ENCODE measurements at regions not wholly inside any gene's neighbourhood (a gene's known extent, or its start where the extent isn't known, plus 50 kb on each side); places are given as distances from the start of the nearest gene placed in this dataset.

DNA sequence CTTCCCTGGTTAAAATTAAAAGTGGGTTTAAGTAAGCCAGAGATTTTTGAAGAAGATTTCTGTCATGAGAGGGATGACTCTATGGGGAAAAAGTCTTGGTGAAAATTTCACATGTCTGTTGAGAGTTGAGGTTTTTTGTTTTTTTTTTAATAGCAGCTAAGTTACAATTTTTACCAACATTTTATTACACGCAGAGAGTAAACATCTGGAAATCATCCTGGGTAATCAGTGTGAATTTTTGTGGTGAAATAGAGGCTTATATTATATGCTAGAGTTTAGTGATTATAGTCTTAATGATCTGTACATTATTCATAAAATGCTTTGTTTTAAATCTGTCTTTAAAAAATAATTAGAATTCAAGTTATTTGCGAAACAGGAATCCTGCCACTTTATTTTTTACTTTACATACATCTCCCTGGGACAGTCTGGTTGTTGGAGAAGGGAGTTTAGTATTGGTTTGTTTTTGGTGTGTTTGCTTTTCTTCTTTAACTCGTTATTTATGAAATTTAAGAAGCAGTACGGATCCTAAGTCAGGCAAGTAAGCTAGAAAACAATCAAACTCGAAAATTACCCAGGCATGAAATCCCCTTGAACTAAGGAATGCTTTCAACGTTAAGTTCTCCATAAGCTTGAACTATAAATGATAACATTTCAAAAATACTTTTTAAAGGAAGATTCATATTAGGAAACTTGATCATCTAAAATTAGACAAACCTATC, 143.4 kb upstream of the TSC22D2 start:
- no peak for DNase-seq

DNA sequence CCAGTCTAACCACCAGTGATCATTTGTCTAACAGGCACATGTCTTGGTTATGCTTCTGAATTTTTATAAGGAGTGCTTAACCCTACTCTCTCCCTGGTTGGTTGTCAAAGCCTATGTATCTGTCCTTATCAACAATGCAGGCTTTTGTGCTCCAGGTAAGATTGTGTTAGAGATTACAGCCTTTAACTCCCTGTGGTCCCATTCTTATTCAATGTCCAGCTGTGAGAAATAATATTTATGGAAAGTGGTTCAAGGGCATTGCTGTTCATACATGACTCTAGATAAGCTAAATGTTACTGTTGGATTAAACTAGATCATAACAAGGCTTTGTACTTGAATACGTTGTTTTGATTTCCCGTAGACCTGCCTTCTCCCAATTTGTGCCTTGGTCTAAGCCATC, 146.1 kb upstream of the TSC22D2 start:
- no peak for DNase-seq

DNA sequence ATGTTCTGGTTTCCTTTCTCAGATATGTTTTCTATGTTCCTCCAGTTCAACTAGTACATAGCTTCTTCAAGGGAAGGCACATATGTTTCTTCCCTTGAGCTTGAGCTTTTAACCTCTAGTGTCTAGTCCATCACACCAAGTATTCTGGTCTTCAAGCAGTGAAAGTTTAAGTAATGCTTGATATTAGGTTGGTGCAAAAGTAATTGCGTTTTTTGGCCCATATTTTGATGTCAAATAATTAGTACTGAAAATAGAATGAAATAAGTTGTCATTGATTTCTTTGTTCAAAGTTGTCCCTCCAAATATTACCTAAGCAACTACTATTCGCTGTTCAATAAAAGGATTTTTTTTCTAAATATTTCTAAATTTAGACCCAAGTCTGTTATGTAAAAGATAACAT, 146.7 kb upstream of the TSC22D2 start:
- no peak for DNase-seq

DNA sequence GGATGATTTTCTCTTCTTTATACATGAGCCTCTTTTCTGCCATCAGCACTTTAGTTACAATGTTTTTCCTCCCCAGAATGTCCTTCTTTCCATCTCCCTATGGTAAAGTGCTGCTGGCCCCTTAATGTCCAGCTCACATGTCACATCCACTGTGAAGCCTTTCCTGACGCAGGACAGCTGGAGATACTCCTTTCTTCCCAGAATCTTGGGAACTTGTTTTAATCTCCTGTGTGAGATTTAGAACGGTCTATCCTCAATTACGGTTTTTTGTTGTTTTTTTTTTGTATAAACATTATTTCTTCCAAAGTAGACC, 147.7 kb upstream of the TSC22D2 start:
- no peak for DNase-seq

DNA sequence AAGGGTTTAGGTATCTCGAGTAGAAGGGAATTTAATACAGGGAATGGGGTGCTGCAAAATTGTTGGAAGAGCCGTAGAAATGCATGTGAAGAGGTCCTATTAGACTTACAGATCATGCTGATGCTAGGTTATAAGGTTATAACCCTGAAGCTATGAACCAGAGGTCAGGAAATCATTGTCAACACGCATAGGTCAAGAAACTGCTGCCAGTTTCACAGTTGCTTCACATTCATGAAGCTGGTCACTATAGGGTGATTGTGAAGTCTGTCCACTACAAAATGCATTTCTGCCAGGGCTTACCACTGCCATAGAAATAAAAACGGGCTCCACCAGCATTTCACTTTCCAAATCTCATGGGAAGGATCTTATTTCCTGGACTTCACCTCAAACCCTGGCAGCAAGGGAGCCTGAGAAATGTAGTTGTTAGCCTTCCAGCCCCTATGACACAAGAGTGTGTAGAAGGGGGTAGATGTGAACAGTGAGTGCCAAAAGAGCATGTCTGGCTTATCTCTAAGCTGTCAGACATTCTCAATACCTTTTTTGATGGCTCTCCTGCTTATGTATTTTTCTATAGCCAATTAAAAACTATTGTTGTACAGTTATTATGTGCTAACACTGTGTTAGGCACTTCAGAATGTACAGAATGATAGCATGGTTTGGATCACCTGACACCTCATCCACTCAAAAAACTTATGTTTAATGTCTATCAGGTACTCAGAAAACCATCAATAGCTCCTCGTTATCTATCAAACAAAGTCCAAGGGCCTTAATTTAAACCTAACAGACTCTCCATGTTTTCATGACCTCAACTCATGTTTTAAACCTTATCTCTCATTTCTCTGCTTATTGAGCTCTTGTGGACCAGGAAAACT, 148.3 kb upstream of the TSC22D2 start:
- no peak for DNase-seq

DNA sequence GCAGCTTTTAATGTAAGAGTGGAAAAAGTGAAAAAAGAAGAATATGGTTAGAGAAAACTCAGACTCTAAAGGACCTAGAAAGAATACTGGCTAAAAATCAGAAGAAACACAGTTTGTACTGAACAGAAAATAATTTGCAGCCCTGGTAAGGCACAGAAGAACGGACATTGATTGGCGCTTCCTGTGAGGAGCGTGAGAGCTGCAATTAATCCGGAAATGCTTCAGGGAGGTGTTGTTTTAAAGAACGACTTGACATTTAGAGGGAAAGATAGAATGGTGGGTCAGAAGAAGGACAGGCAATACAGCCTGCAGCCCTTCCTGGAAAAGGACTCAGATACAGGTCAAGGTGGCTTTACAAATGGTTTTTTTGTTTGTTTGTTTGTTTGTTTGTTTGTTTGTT, 151.3 kb upstream of the TSC22D2 start:
- DNase-seq: no peak

DNA sequence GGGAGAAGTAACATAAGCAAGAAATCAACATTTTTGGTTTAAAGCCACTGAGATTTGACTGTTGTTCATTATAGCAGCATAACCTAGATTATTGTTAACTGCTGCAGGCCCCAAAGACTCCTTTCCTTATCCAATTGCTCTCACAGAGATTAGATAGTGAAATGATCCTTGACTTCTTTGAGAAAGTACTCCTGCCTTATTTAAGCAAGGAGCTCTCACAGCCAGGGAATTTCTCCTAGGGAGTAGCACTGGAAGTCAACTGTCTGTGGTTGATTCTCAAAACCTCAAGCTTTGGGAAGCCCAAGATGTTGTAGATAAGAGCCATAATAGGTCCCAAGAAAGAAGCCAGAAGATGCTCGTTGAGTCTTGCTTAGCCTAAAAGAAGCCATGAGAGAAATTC, 151.8 kb upstream of the TSC22D2 start:
- DNase-seq: no peak

DNA sequence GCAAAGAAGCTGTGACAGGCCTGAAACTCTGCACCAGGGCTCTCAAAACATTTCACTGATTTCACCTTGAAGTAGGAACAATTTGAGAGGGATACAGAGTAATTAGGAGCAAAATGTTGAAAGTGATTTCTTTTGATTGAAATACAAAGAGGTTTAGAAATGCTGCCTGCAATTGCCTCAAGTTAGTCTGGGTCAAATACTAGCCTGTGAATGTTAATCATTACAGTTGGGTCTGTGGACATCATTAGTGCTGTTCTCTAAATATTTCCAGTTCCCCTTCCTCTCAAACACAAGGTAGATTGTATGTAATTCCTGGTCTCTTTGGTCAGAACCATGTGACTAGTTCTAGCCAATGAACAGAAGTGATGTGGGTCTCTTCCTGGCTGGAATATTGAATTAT, 152.3 kb upstream of the TSC22D2 start:
- no peak for DNase-seq

DNA sequence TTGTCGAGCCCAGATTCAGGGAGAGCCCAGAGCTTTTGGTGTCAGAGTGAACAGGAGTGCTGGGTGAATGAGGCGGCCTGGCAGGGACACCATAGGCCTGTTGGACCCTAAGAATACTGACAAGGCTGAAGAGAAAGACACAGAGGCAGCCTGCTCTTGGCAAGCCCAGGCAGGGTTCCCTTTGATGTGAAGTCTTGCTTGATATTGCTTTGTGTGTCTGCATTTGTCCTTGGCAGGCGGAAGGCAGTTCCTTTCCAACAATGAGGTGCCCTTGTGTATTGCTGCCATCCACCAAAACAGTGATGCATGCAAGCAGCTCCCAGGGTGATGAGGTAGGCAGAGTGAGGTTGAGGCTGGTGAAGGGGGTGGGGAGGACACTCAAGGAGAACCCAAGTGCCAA, 152.7 kb upstream of the TSC22D2 start:
- no peak for DNase-seq

DNA sequence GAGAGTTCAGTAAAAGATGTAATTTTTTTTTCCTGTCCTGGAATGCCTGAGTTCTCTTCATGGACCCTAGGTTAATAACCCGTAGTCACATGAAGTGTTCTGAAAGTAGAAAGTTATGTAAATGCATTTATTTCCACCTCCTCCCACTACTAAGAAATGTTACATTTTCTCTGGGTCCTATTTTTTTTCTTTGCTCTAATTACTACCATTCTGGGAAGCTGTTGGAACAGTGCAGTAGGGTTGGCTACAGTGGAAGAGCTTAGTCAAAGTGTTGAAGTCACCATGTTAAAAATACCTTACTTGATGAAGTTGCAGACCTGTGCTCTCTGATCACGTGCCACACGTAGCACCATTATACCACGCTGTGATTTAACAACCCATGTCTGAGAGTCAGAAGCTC, 153.8 kb upstream of the TSC22D2 start:
- DNase-seq: no peak

DNA sequence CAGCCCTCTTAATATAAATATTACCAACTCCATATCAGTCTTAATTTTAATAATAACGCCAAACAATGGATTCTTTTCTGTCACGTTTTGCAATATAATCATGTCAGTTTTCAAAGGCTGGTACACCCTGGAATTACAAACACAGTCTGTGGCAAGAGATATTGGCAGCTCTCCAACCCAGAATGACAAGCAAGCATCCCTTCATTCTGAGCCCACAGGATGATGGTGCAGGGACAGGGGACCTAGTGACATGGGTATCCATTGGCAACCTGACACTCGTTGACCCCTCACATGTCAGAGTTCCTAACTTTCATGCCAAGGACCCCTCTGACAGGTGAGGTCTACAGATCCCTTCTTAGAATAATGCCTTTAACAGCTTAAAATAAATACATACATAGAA, 154.5 kb upstream of the TSC22D2 start:
- DNase-seq: no peak

DNA sequence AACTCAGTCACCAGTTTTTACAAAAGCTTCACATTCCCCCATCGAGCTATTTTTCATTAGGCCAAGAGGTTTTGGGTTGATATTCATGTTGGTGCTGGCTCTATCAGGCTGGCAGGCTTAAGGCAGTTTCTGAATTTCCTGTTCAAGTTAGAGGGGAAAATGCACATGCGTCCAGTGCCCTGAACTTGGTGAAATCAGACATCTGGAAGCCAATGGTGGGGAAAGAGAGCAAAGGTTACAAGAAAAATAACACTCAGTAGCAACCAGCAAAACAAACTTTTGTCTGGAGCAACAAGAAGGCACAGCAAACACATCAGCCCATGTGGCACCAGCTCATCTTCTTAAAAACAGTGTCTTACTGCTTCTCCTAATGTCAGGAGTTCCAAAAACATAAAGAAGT, 155.6 kb upstream of the TSC22D2 start:
- peak; percentile 75 for DNase-seq

DNA sequence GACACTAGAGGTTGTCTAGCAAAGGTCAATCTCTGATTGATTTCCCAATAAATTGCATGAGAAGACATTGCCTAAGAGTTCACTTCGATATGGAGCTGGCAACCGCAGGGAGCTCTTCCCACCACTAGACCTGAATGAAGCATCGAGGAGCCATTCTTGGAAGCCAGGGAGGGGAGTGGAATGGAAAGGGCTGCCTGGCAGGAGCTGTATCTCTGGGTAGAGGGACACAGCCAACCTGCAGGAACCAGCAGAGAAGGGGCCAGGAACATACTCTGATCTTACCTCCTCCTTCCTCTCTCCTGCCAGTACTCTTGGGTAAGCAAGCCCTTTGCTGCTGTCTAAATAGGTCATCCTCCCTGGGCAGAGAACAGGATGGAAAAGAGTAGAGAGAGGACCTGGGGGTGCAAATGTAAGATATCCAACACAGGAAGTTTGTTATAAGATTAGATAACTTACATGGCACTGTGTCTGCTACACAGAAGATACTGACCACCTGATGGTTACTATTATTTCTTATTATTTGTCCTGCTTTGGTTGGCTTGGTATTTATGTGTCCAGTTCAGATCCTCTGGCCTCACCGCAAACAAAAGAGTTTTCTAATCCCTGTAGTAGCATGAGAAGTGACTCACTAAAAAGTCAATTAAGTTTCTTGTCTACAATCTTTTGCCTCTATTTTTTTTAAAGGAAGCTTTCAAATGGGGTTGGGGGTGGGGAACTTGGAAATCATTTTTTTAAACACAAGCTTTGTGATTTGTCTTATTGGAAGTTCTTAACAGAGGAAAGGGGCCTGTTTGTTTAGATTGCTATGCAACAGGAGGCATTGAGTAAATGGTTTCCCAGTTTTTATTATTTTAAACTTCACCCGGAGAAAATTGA, 156.7 kb upstream of the TSC22D2 start:
- peak; percentile 29 for DNase-seq

DNA sequence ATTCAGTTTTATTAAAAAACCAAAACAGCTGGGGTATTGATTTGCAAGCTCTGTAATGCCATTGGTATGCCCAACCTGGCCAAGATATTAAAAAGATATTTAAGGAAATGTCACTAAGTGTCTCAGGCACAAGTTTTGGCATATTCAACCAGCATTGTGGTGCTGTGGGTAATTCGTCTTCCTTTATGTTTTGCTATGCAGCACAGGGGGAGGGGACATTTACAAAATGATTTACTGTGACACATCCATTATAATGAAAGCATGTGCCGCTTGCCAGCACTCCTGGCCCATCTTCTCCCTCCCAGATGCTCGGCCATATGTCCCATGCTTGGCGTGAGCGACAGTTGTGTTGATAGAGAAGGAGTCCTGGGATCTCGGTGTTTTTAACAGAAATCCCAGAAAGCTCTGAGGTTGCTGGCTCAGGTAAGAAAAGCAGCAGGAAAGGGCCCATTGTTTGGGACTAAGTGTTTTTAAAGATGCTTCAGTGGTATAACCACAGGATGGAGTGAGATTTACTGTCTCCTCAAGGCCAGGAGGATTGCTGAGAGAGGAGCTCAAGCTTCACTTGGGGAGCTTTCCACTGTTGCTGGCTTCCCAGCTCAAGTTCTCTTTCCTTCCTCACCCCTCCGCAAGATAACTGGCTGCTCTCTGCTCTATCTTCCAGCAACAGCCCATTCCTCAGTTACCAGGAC, 158.2 kb upstream of the TSC22D2 start:
- DNase-seq: no peak

DNA sequence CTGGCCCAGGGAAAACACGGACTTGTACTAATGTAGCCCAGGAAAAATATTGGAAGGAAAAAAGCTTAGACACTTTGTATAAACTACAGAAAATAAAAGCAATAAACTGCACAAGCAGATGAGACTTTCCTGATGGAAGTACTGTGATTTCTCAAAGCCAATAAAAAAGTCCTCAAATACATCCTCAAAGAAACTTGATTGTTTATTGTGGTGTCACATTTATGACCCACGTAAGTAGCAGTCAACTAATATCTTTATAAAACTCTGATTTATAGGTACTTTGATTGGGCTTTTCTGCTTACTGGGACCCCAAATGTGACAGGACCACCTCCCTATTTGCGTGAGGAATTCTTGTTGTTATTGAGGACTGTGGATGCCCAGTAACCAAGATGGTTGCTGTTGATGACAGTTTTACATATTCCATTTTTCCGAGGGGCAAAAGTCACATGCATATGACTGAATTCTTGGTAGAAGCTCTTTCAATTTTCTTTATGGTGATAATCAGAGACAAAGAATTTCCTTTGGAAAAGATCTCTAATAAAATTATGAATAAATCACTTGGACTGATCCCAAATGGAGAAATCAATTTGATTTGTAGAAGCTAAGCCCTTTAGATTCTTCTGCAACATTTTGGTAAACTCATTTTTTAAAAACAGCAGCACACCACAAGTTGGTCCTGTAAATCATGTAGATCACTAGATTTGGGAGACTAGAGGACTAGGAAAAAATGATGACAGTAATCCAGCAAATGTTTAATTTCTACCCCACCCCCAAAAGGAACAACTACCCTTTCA, 159.0 kb upstream of the TSC22D2 start:
- DNase-seq: no peak

DNA sequence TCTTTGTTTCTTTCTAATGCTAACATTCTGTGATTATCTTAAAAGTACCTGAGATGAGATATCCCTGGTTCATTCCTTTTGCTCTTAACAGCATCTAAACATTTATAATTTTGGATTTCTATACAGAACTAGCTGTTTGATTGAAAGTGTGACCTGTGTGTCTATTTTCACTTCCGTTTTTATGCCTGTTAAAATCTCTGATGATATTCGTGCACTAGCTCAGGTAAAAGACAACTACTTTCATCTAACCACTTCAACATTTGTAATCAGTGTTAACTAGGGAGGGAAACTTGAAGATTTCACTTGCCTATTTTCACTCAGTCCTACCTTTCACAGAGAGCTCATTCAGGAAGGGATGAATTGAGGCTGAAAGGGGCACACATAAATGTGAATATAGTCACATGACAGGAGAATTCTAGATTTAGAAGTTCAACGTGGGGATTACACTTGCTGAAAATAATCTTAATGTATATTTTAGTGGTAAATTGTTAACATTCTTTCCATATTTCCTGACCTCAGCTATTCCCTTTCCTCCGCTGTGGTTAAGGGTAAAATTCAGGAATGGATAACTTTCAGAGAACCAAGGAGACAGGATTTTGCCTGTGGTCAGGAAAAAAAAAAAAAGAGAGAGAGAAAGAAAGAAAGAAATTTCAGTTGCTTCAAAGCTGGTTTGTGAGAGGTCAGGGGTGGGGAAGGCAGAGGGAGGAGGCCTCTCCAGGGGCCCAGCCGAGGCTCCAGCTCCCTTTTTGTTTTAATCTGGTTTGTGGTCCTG, 159.8 kb upstream of the TSC22D2 start:
- peak; percentile 55 for DNase-seq

DNA sequence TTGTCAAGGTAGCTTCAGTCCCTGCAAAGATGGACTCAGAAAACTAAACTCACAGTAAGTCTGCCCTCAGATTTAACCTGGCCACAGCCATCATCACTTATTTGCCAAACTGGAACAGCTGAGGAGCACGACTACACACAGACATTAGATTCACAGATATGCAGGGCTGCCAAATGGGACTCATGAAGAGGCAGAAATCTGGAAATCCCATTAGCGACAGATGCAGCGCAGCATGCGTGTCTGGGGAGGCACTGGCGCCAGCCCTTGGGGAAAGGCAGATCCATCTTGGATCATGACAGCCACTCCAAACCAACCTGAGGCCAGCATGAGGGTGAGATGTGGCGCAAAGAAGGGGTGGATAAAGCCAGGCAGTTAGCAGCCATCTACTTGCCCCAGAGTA, 160.7 kb upstream of the TSC22D2 start:
- DNase-seq: no peak

DNA sequence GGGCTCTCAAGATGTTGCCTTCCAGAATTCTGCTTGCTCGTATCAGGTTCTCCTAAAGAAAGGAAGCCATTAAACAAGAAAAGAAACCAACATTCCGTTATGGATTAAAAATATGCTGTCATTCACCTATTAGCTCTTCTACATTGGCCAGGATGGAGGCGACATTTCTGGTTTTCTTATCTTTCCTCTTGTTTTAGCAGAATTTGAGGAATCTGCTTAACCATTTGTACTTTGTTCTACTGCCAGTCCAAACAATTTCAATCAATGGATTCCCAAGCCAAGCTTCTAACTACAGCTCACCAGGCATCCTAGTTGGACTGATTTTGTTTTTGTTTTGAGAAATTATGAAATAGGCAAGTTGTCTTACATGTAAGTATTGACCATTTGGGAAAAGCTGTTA, 164.6 kb upstream of the TSC22D2 start:
- no peak for DNase-seq

DNA sequence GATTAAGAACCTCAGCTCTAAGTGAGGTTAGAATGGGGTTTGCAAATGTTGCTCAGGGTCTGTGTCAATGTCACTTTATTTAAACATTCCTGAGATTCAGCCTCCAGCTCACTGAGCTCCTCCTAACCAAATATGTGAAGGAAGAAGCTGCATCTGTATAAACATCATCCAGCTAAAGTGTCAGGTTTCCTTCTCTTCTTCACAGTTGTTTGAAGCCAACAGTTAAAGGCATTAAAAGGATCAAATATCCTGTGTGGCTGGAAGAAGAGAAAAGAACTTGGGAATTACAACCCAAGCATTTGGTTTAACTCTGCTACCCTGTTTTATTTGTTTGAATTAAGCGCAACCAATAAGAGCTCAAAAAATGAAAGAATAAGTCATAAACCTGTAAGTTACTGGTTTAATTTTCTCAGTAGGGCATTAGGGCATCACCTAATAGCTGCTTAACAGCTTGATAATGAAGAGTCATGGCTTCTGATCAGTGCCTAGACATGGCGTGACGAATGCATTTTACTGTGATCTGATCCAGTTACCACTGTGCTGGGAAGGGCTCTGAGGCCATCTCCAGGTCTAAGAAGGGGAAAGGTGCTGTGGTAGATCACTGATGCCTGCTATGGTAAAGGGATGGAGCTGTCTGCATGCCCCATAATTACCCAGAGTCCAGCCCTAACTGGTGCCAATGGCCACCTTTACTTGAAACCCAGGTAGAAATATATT, 165.7 kb upstream of the TSC22D2 start:
- no peak for DNase-seq

DNA sequence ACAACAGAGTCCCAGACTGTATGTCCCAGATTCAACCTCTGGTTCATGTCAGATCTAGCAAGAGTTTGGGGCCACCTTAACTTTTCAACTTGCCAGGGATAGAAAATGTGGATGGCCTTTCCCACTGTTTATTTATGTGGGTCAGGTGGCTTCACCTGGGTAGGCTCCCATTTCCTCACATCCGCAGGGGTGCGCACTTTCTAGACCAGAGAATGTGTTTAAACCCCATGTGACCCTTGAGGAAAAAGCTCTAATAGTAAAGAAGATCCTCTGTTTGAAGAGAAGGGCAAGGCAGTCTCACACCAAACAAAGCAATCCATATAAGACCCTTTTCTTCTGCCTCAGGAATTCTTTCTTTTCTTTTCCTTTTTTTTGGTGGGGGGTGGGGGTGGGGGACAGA, 167.2 kb upstream of the TSC22D2 start:
- DNase-seq: no peak

DNA sequence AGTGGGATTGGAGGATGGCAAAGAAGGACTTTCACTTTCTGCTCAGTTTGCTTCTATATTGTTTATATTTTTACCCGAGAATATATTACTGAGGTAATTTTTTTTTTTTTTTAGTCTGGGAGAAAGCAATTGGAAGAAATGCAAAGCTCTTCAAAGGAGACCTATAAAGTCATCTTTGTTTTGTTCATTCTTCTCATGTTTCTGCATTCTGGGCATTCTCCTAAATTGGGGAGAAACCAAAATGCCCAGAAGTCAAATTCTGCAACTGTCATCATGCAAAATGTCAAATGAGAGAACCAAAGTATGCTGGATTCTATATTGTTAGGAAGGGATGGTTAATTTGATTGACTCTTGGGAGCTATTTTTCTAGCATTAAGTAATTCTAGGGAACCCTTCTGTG, 168.3 kb upstream of the TSC22D2 start:
- DNase-seq: no peak

Data from kidney glomerular epithelial cell (primary cell).